ENCODE measurements at regions not wholly inside any gene's neighbourhood (a gene's known extent, or its start where the extent isn't known, plus 50 kb on each side); places are given as distances from the start of the nearest gene placed in this dataset.
A peak's percentile ranks its signal among the peaks of the same experiment; 100 is the strongest.

DNA sequence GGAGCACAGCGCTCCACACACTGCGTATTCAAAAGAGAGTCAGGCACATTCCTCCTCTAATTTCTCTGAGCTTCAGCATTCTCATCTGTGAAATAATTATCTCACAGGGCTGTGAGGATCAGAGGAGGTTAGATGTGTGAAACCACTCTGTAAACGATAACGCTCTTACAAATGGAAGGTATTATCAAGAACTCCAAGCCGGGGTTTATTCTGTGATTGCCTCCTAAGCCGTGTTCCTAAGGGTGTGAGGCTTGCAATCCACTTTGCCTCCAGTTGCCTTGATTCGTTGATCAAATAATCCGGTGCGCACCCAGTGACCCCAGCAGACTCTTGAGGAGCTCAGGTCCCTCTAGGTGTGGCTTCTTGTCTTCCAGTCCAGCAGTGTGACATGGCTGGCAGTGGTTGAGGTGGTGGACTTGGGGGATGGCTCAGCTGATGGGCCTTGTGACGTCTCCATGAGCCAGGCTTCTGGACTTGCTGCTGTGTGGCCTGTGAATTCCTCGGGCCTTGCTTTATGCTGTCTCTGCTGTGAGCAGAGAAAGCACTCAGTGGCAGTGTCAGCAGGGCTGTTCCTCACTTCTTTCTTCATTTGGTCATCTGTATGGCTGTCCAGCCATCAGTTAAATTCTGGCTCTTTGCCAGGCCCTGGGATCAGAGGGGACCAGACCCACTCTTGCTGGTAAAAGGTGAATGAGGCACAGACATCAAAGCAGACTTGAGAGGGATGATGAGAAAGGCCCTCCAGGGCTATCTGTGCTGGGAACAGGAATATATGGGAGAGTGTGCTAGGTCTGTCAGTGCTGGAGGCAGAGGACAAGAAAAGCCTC is 71.0 kb downstream of the SLC25A47 start:
- H2BK5ac ChIP-seq (ENCODE audit: low read depth, low read length): 0 out of 2 replicates have a peak overlapping the region, but pooled peaks have one; percentile 37
- H3K18ac ChIP-seq (ENCODE audit: extremely low read depth, low read length): no peak overlapping the region
- no peak overlapping the region for H3K4ac ChIP-seq (replicated peaks; ENCODE audit: insufficient read length, low read depth, low read length)
- no peak overlapping the region for H4K5ac ChIP-seq (ENCODE audit: insufficient read length, low read depth, low read length)
- no peak overlapping the region for H3K4me2 ChIP-seq (ENCODE audit: insufficient read depth in 1 of 2, low read depth in 2 of 2, low read length in 2 of 2)
- POLR2A ChIA-PET (ENCODE audit: partially characterized antibody): interaction anchor here (0.6 to 0.9 kb wide), 2 partner anchors 19 to 23 kb away, joined by 3 to 6 read pairs; a partner anchor contains a TSS
- H3K14ac ChIP-seq (ENCODE audit: insufficient read length): no peak overlapping the region
- 0 out of 2 replicates have a peak overlapping the region, but pooled peaks have one; percentile 35 for H2BK20ac ChIP-seq (ENCODE audit: low read length)
- no peaks in the 10 kb centered on the region for H3K36me3 ChIP-seq (ENCODE audit: control insufficient read depth in 2 of 4, insufficient read depth in 4 of 4, low read length in 3 of 4)
- no peak for TF ChIP-seq JUN (IDR thresholded peaks at IDR 0.05; ENCODE audit: low read depth, low read length)
- TF ChIP-seq, protein P1, sequence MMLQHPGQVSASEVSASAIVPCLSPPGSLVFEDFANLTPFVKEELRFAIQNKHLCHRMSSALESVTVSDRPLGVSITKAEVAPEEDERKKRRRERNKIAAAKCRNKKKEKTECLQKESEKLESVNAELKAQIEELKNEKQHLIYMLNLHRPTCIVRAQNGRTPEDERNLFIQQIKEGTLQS (IDR thresholded peaks at IDR 0.05; ENCODE audit: insufficient read depth, low read depth, low read length): no peak
- TF ChIP-seq GABPA (IDR thresholded peaks at IDR 0.05; ENCODE audit: borderline replicate concordance, insufficient read depth, low read length): no peak
- no peak for TF ChIP-seq SUZ12 (IDR thresholded peaks at IDR 0.05; ENCODE audit: low read length)
- no peak for TF ChIP-seq EP300 (IDR thresholded peaks at IDR 0.05; ENCODE audit: borderline replicate concordance in 1 of 2, low read depth in 2 of 2, low read length in 2 of 2)
- no peak for TF ChIP-seq ASH2L (IDR thresholded peaks at IDR 0.05; ENCODE audit: low read length)
- no peak overlapping the region for H4K8ac ChIP-seq (ENCODE audit: extremely low read depth, insufficient read depth, low read length)
- peak overlapping the region; percentile 0; the same call in 1 of the 2 replicates for H2BK15ac ChIP-seq (ENCODE audit: low read length)
- H2AFZ ChIP-seq (ENCODE audit: low read length): no peak overlapping the region
- no peaks in the 10 kb centered on the region for H4K20me1 ChIP-seq (replicated peaks in 1 of 2; ENCODE audit: control insufficient read depth in 1 of 2, insufficient read depth in 2 of 2, low read length in 2 of 2)
- no peak overlapping the region for H4K91ac ChIP-seq (replicated peaks; ENCODE audit: insufficient read length, low read length)
- H3K27me3 ChIP-seq (replicated peaks in 1 of 4; ENCODE audit: control insufficient read depth in 3 of 4, extremely low read depth in 1 of 4, insufficient read depth in 3 of 4, low read length in 3 of 4): no peaks in the 10 kb centered on the region
- H3K79me1 ChIP-seq (ENCODE audit: low read depth, low read length): peaks cover 3% of the 10 kb centered on the region
- no peak for DNase-seq (ENCODE audit: low read depth in 1 of 2, low spot score in 2 of 2)
- H2BK12ac ChIP-seq (ENCODE audit: low read depth, low read length): peak overlapping the region; percentile 89; the same call in 1 of the 2 replicates
- H3K4me1 ChIP-seq (replicated peaks in 1 of 4; ENCODE audit: control insufficient read depth in 3 of 4, insufficient read depth in 4 of 4, low read length in 3 of 4): peaks cover 1 to 7% (median 2%) of the 10 kb centered on the region in 4 experiments; a peak in 6 of 7 replicates
- no peak for FAIRE-seq
- no peak overlapping the region for H3K23ac ChIP-seq (ENCODE audit: insufficient read length)
- H3K27ac ChIP-seq (ENCODE audit: low read depth, low read length): no peak overlapping the region
- WGBS, 2 experiments (ENCODE audit: extremely low coverage in 1 of 2, insufficient coverage in 1 of 2, insufficient read length in 1 of 2, insufficient replicate concordance in 2 of 2, low coverage in 1 of 2, low lambda C conversion rate in 2 of 2, missing lambda C conversion rate in 1 of 2): 93% methylated on average over 11 of the region's 11 CpGs; no CpG with 5 or more reads in 1 of the 2 experiments
- peaks cover 0 to 3% of the 10 kb centered on the region in 2 experiments; a peak in 1 of 4 replicates for H3K79me2 ChIP-seq (ENCODE audit: control insufficient read depth in 1 of 2, insufficient read depth in 2 of 2, low read length in 2 of 2)
- H2BK120ac ChIP-seq (replicated peaks; ENCODE audit: low read depth, low read length): no peak overlapping the region
- H3K9me3 ChIP-seq (ENCODE audit: insufficient read depth in 2 of 2, low read depth in 1 of 2, low read length in 1 of 2): no peaks in the 10 kb centered on the region
- CTCF ChIA-PET (ENCODE audit: partially characterized antibody): interaction anchor here (0.5 to 1.6 kb wide), 9 partner anchors 9 to 1150 kb away, joined by 3 to 6 read pairs (median 3); no protein-coding TSS in a partner anchor
- H3K56ac ChIP-seq (replicated peaks; ENCODE audit: insufficient read length, low read depth, low read length): no peak overlapping the region
- no peak overlapping the region; a peak in 1 of 7 replicates for H3K9ac ChIP-seq (replicated peaks in 1 of 4; ENCODE audit: extremely low read depth in 1 of 4, low read depth in 3 of 4, low read length in 3 of 4)
- H3K23me2 ChIP-seq (ENCODE audit: low read depth, low read length): no peaks in the 10 kb centered on the region; the same call in 1 of the 2 replicates
- peak overlapping the region; percentile 42; the same call in 1 of the 2 replicates for H2AK5ac ChIP-seq (ENCODE audit: low read depth, low read length)
- no peak overlapping the region for H3K4me3 ChIP-seq (ENCODE audit: extremely low read depth in 1 of 4, insufficient read depth in 2 of 4, low read depth in 3 of 4, low read length in 4 of 4)

Measured in H1 (cell line).